Vagina (tissue), 2 donors: ENCODE measurements at regions not wholly inside any gene's neighbourhood (a gene's known extent, or its start where the extent isn't known, plus 50 kb on each side); places are given as distances from the start of the nearest gene placed in this dataset.

ENCODE experiments used
- DNase-seq, 2 donors: peaks; one replicate each; pipeline ENCODE4 v3.0.0-alpha.2; 2017; ENCODE audit errors: extremely low spot score in 2 of 2
- H3K27ac ChIP-seq: fragments of 200-600 bp; sonication (generic); one replicate; pipeline ENCODE4 v1.5.1; 2019
- H3K27me3 ChIP-seq: fragments of 200-600 bp; sonication (generic); one replicate; pipeline ENCODE4 v1.5.1; 2019
- H3K36me3 ChIP-seq, 2 donors: fragments of 200-600 bp; sonication (generic); one replicate each; pipeline ENCODE4 v1.5.1; 2017 to 2019
- H3K4me1 ChIP-seq: fragments of 200-600 bp; sonication (generic); one replicate; pipeline ENCODE4 v1.5.1; 2019
- H3K4me3 ChIP-seq, 2 donors: fragments of 200-600 bp; sonication (generic); 1 replicate in 1 of 2; 2 replicates in 1 of 2; pipeline ENCODE4 v1.5.1; 2016 to 2019
- H3K9me3 ChIP-seq: fragments of 200-600 bp; sonication (generic); one replicate; pipeline ENCODE4 v1.5.1; 2019
- POLR2A ChIP-seq, 2 donors: fragments of 450-650 bp; IDR thresholded peaks; one replicate each; pipeline ENCODE4 v1.6.1; 2017; ENCODE audit warnings: antibody characterized with exemption in 2 of 2, mild to moderate bottlenecking in 2 of 2, moderate library complexity in 2 of 2
- POLR2AphosphoS5 ChIP-seq, 2 donors: sonication (generic); formaldehyde crosslinking; IDR thresholded peaks; one replicate each; pipeline ENCODE4 v1.9.0; 2017; ENCODE audit warnings: antibody characterized with exemption in 2 of 2, mild to moderate bottlenecking in 2 of 2, low read depth in 1 of 2; ENCODE audit not compliant: insufficient read depth in 1 of 2
- intact Hi-C: fragments of 100-400 bp; cut with DNase I; formaldehyde crosslinking; loops from one replicate; pipeline ENCODE4 v1.15.1; 2023
- TF ChIP-seq, protein P1 (sequence below), 3 experiments: fragments of 450-650 bp in 2 of 3; fragments of 200-600 bp in 1 of 3; sonication (generic) in 1 of 3; IDR thresholded peaks; one replicate each; pipeline ENCODE4 v1.5.1; 2017 to 2019; ENCODE audit warnings: antibody characterized with exemption in 3 of 3, mild to moderate bottlenecking in 2 of 3, moderate library complexity in 2 of 3

DNA sequence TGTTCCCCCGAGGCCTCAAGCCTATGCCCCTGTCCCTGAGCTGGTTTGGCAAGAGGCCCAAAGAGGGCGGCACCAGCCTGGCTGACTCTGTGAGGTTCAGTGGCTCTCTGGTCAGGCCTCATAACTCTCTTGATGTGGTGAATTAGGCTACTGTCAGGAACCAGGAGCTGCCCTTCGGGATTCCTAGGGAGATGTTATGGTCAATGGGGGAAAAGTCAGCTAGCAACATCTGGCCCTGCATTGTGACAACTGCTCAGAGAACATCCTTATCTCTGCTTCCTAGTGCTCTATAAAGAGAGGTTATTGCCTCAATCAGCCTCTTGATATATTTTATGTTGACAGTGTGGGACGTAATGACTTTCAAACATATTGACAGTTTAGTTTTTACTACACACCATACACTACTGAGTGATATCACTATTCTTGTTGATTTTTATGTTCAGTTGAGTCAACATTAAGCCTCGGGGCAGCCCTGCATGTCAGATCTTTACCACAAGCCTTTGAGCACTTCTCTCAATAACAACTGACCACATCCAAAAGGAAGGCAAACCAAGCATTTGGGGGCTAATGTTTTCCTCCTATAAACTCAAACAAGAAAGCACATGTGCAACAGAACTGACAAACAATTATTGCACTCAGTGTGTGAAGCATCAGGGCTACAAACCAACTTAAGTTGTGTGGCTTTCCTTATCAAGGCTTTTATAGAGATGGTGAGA lies 448.3 kb upstream of the SLC14A2 start:
- Histone ChIP-seq H3K36me3 (no peaks in the 10 kb centered on the region), H3K27ac (no peak overlapping the region), H3K4me1 (peaks cover 4% of the 10 kb centered on the region), H3K27me3 (no peaks in the 10 kb centered on the region), H3K9me3 (no peaks in the 10 kb centered on the region), H3K4me3 (no peak overlapping the region)
- intact Hi-C loops, result no loop called here
- TF ChIP-seq POLR2A (IDR thresholded peaks at IDR 0.05) (no peak), POLR2AphosphoS5 (IDR thresholded peaks at IDR 0.05; ENCODE audit: insufficient read depth in 1 of 2, low read depth in 1 of 2) (no peak)
- TF ChIP-seq, protein P1, sequence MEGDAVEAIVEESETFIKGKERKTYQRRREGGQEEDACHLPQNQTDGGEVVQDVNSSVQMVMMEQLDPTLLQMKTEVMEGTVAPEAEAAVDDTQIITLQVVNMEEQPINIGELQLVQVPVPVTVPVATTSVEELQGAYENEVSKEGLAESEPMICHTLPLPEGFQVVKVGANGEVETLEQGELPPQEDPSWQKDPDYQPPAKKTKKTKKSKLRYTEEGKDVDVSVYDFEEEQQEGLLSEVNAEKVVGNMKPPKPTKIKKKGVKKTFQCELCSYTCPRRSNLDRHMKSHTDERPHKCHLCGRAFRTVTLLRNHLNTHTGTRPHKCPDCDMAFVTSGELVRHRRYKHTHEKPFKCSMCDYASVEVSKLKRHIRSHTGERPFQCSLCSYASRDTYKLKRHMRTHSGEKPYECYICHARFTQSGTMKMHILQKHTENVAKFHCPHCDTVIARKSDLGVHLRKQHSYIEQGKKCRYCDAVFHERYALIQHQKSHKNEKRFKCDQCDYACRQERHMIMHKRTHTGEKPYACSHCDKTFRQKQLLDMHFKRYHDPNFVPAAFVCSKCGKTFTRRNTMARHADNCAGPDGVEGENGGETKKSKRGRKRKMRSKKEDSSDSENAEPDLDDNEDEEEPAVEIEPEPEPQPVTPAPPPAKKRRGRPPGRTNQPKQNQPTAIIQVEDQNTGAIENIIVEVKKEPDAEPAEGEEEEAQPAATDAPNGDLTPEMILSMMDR (IDR thresholded peaks at IDR 0.05), result no peak
- no peak for DNase-seq

GRCh38 chr18:45167631-45168280 lies 447.5 kb upstream of the SLC14A2 start:
- DNase-seq, result no peak
- H3K4me1 ChIP-seq, result peaks cover 4% of the 10 kb centered on the region
- intact Hi-C loops, result no loop called here
- no peak overlapping the region for H3K4me3 ChIP-seq
- H3K9me3 ChIP-seq, result no peaks in the 10 kb centered on the region
- H3K36me3 ChIP-seq, result no peaks in the 10 kb centered on the region
- no peaks in the 10 kb centered on the region for H3K27me3 ChIP-seq
- TF ChIP-seq, protein P1 (IDR thresholded peaks at IDR 0.05), result no peak
- TF ChIP-seq POLR2A (IDR thresholded peaks at IDR 0.05) (no peak), POLR2AphosphoS5 (IDR thresholded peaks at IDR 0.05; ENCODE audit: insufficient read depth in 1 of 2, low read depth in 1 of 2) (no peak)
- H3K27ac ChIP-seq, result no peak overlapping the region

- no peaks in the 10 kb centered on the region for H3K27me3 ChIP-seq
- H3K36me3 ChIP-seq, result no peaks in the 10 kb centered on the region
- no peaks in the 10 kb centered on the region for H3K9me3 ChIP-seq
- intact Hi-C loops, result no loop called here
- no peak for DNase-seq
- H3K27ac ChIP-seq, result no peak overlapping the region
- TF ChIP-seq POLR2AphosphoS5 (IDR thresholded peaks at IDR 0.05; ENCODE audit: insufficient read depth in 1 of 2, low read depth in 1 of 2) (no peak), POLR2A (IDR thresholded peaks at IDR 0.05) (no peak)
- TF ChIP-seq, protein P1 (IDR thresholded peaks at IDR 0.05), result no peak
- H3K4me3 ChIP-seq, result no peak overlapping the region
- H3K4me1 ChIP-seq, result peaks cover 4% of the 10 kb centered on the region
Observed at GRCh38 chr18:45168866-45169600, 446.2 kb upstream of the SLC14A2 start.

DNA sequence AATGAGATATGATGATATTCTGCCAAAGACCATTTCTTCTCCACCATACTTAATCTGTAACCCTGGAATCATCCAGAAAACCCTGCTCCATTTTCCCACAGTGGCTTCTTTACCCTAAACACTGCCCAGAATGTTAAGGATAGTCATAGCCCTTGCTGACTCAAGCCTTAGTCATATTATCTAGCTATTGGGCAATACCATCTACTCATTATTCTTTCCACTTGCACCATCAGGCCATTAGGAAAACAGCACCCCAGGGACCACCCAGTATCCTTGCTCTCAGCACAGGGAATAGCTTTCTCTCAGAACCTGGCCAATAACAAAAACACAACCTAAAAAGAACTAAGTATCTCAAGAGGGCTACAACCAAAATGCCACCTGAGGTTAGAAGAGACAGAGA lies 445.7 kb upstream of the SLC14A2 start:
- Histone ChIP-seq H3K27ac (no peak overlapping the region), H3K4me1 (peaks cover 4% of the 10 kb centered on the region), H3K4me3 (no peak overlapping the region), H3K9me3 (no peaks in the 10 kb centered on the region), H3K27me3 (no peaks in the 10 kb centered on the region), H3K36me3 (no peaks in the 10 kb centered on the region)
- no peak for DNase-seq
- TF ChIP-seq POLR2AphosphoS5 (IDR thresholded peaks at IDR 0.05; ENCODE audit: insufficient read depth in 1 of 2, low read depth in 1 of 2), result peak; percentile 29 to 66
- no peak for TF ChIP-seq POLR2A (IDR thresholded peaks at IDR 0.05)
- TF ChIP-seq, protein P1 (IDR thresholded peaks at IDR 0.05), result peak in 1 of 3 experiments; percentile 23
- intact Hi-C loops, result no loop called here
